SK-N-SH treated with all-trans-retinoic acid at 6 μM for 48 hours (cell line): ENCODE measurements at regions not wholly inside any gene's neighbourhood (a gene's known extent, or its start where the extent isn't known, plus 50 kb on each side); places are given as distances from the start of the nearest gene placed in this dataset.

Experiments
- ARNTL ChIP-seq: fragments of 450-650 bp; formaldehyde crosslinking; IDR thresholded peaks from 2 replicates; pipeline ENCODE4 v1.5.0; 2020; ENCODE audit warnings: low read depth, mild to moderate bottlenecking, moderate library complexity, borderline replicate concordance
- CSDC2 ChIP-seq: fragments of 250-450 bp; sonication (Bioruptor Pico); IDR thresholded peaks from 2 replicates; pipeline ENCODE4 v1.5.0; 2020; ENCODE audit warnings: mild to moderate bottlenecking, moderate library complexity
- ESRRG ChIP-seq: fragments of 250-450 bp; sonication (Bioruptor Pico); IDR thresholded peaks from 2 replicates; pipeline ENCODE4 v1.6.1; 2021; ENCODE audit warnings: mild to moderate bottlenecking
- GLIS3 ChIP-seq: fragments of 250-450 bp; sonication (Bioruptor Pico); IDR thresholded peaks from 2 replicates; pipeline ENCODE4 v1.5.0; 2020; ENCODE audit warnings: mild to moderate bottlenecking, moderate library complexity
- ISL1 ChIP-seq: fragments of 250-450 bp; sonication (Bioruptor Pico); IDR thresholded peaks from 2 replicates; pipeline ENCODE4 v2.1.2; 2022; ENCODE audit warnings: mild to moderate bottlenecking, moderate library complexity
- PATZ1 ChIP-seq: fragments of 250-450 bp; sonication (Bioruptor Pico); IDR thresholded peaks from 2 replicates; pipeline ENCODE4 v1.8.0; 2020; ENCODE audit warnings: mild to moderate bottlenecking, moderate library complexity, borderline replicate concordance
- PPARA ChIP-seq: fragments of 250-450 bp; sonication (Bioruptor Pico); IDR thresholded peaks from 2 replicates; pipeline ENCODE4 v1.5.0; 2020; ENCODE audit warnings: mild to moderate bottlenecking, borderline replicate concordance
- RARB ChIP-seq: fragments of 250-450 bp; sonication (Bioruptor Pico); IDR thresholded peaks from 2 replicates; pipeline ENCODE4 v1.8.0; 2021; ENCODE audit warnings: mild to moderate bottlenecking, moderate library complexity
- TOX ChIP-seq: fragments of 250-450 bp; sonication (Bioruptor Pico); IDR thresholded peaks from 2 replicates; pipeline ENCODE4 v1.8.0; 2021; ENCODE audit warnings: mild to moderate bottlenecking, moderate library complexity, borderline replicate concordance
- ZC3H10 ChIP-seq: fragments of 250-450 bp; sonication (Bioruptor Pico); IDR thresholded peaks from 2 replicates; pipeline ENCODE4 v1.5.1; 2021; ENCODE audit warnings: mild to moderate bottlenecking, moderate library complexity
- ZFP3 ChIP-seq: fragments of 250-450 bp; sonication (Bioruptor Pico); IDR thresholded peaks from 2 replicates; pipeline ENCODE4 v1.5.0; 2020; ENCODE audit warnings: mild to moderate bottlenecking, moderate library complexity
- ZFP30 ChIP-seq: fragments of 450-650 bp; formaldehyde crosslinking; IDR thresholded peaks from 2 replicates; pipeline ENCODE4 v1.5.0; 2022; ENCODE audit warnings: mild to moderate bottlenecking, moderate library complexity
- ZNF70 ChIP-seq: fragments of 450-650 bp; formaldehyde crosslinking; IDR thresholded peaks from 2 replicates; pipeline ENCODE4 v1.5.0; 2020; ENCODE audit warnings: mild to moderate bottlenecking, moderate library complexity

- TF ChIP-seq ZC3H10, result no peak
- TF ChIP-seq TOX (CRISPR knock-in tag), result no peak
- no peak for TF ChIP-seq ISL1 (CRISPR knock-in tag)
- no peak for TF ChIP-seq RARB (CRISPR knock-in tag)
- no peak for TF ChIP-seq ARNTL (CRISPR knock-in tag)
- no peak for TF ChIP-seq GLIS3 (CRISPR knock-in tag)
- no peak for TF ChIP-seq PATZ1 (CRISPR knock-in tag)
- no peak for TF ChIP-seq ZFP3 (CRISPR knock-in tag)
- TF ChIP-seq ZFP30, result no peak
- TF ChIP-seq CSDC2 (CRISPR knock-in tag), result no peak
- TF ChIP-seq ESRRG (CRISPR knock-in tag), result no peak
- TF ChIP-seq ZNF70 (CRISPR knock-in tag), result no peak
- TF ChIP-seq PPARA (CRISPR knock-in tag), result no peak
These were observed 275.7 kb upstream of the CAMK1G start for GRCh38 chr1:209307846-209308245.
